Glutamatergic neuron (in vitro differentiated cells): ENCODE measurements at regions not wholly inside any gene's neighbourhood (a gene's known extent, or its start where the extent isn't known, plus 50 kb on each side); places are given as distances from the start of the nearest gene placed in this dataset.

Experiments used
- DNase-seq: peaks from one replicate; pipeline ENCODE4 v3.0.0; 2022
- H3K27ac Mint-ChIP-seq: one replicate; pipeline ENCODE4 v1.8.0; 2020; ENCODE audit warnings: mild to moderate bottlenecking, mixed read lengths, inconsistent platforms; ENCODE audit not compliant: unreplicated experiment
- H3K27me3 Mint-ChIP-seq: one replicate; pipeline ENCODE4 v1.8.0; 2020; ENCODE audit warnings: mild to moderate bottlenecking, moderate library complexity, mixed read lengths, inconsistent platforms; ENCODE audit not compliant: unreplicated experiment
- H3K36me3 Mint-ChIP-seq: one replicate; pipeline ENCODE4 v1.8.0; 2020; ENCODE audit warnings: mild to moderate bottlenecking, mixed read lengths, inconsistent platforms; ENCODE audit not compliant: unreplicated experiment
- H3K4me1 Mint-ChIP-seq: one replicate; pipeline ENCODE4 v1.8.0; 2020; ENCODE audit warnings: mild to moderate bottlenecking, low read depth, mixed read lengths, inconsistent platforms; ENCODE audit not compliant: unreplicated experiment
- H3K4me3 Mint-ChIP-seq: one replicate; pipeline ENCODE4 v1.8.0; 2020; ENCODE audit warnings: mild to moderate bottlenecking, mixed read lengths, inconsistent platforms; ENCODE audit not compliant: unreplicated experiment
- H3K9me3 Mint-ChIP-seq: one replicate; pipeline ENCODE4 v1.8.0; 2020; ENCODE audit warnings: mild to moderate bottlenecking, moderate library complexity, mixed read lengths, inconsistent platforms; ENCODE audit not compliant: unreplicated experiment
- TF ChIP-seq, protein P1 (sequence below): fragments of 200-600 bp; sonication (generic); IDR thresholded peaks from one replicate; pipeline ENCODE4 v1.5.0; 2021; ENCODE audit not compliant: partially characterized antibody, unreplicated experiment

DNA sequence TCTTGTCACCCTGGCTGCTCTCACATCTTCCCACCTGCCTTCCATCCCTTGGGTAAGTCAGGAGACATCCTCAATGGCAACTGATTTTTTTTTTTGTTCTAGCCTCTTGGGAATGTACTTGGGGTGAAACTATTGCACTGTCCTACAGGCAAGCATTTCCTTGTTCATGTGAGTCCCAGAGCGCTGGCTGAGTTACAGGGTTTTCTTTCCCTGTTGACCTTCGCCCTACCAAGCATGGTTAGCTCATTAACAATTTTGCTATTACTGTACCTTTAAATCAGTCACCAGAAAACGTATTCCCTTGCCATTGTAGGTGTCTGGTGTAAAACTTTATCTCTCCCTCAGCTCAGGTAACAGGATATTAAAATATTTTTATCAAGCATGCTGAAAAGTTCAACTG lies 98.9 kb downstream of the PRLHR start:
- Mint-ChIP-seq H3K36me3 (peaks cover under 1% of the 10 kb centered on the region), H3K4me1 (peaks cover 4% of the 10 kb centered on the region), H3K27ac (no peak overlapping the region), H3K4me3 (no peak overlapping the region), H3K9me3 (no peaks in the 10 kb centered on the region), H3K27me3 (no peaks in the 10 kb centered on the region)
- TF ChIP-seq, protein P1, sequence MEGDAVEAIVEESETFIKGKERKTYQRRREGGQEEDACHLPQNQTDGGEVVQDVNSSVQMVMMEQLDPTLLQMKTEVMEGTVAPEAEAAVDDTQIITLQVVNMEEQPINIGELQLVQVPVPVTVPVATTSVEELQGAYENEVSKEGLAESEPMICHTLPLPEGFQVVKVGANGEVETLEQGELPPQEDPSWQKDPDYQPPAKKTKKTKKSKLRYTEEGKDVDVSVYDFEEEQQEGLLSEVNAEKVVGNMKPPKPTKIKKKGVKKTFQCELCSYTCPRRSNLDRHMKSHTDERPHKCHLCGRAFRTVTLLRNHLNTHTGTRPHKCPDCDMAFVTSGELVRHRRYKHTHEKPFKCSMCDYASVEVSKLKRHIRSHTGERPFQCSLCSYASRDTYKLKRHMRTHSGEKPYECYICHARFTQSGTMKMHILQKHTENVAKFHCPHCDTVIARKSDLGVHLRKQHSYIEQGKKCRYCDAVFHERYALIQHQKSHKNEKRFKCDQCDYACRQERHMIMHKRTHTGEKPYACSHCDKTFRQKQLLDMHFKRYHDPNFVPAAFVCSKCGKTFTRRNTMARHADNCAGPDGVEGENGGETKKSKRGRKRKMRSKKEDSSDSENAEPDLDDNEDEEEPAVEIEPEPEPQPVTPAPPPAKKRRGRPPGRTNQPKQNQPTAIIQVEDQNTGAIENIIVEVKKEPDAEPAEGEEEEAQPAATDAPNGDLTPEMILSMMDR, result no peak
- DNase-seq, result no peak

DNA sequence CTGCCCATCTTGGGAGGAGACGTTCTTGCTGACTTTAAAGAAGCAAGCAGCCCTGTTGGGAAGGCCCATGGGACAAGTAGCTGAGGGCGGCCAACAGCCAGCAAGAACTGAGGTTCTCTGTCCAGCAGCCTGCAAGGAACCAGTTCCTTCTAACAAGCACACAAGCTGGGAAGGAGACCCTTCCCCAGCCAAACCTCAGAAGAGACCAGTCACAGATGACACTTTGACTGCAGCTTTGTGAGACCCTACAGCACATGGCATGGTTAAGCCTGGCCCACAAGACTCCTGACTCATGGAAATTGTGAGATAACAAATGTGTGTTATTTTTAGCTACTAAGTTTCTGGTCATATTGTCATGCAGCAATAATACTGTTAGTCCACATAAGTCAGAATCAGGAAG lies 99.9 kb downstream of the PRLHR start:
- TF ChIP-seq, protein P1, result no peak
- Mint-ChIP-seq H3K27me3 (no peaks in the 10 kb centered on the region), H3K9me3 (peaks cover 2% of the 10 kb centered on the region), H3K4me1 (peaks cover 4% of the 10 kb centered on the region), H3K36me3 (peaks cover 11% of the 10 kb centered on the region), H3K27ac (no peak overlapping the region), H3K4me3 (no peak overlapping the region)
- DNase-seq, result no peak

DNA sequence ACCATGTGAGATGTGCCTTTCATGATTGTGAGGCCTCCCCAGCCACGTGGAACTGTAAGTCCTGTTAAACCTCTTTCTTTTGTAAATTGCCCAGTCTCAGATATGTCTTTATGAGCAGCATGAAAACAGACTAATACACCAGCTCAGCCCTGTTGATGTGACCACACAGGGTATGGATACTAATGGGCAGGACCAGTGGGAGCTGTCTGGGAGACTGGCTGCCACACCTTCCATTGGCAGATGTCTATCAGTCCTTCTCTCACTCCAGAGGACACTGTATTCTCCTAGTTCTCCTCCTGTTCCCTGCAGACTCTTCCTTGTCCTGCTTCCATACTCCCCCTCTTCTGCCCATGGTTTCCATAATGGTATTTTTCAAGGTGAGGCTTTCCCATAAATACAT lies 104.4 kb downstream of the PRLHR start:
- Mint-ChIP-seq H3K27me3 (no peaks in the 10 kb centered on the region), H3K4me1 (peaks cover 3% of the 10 kb centered on the region)

DNA sequence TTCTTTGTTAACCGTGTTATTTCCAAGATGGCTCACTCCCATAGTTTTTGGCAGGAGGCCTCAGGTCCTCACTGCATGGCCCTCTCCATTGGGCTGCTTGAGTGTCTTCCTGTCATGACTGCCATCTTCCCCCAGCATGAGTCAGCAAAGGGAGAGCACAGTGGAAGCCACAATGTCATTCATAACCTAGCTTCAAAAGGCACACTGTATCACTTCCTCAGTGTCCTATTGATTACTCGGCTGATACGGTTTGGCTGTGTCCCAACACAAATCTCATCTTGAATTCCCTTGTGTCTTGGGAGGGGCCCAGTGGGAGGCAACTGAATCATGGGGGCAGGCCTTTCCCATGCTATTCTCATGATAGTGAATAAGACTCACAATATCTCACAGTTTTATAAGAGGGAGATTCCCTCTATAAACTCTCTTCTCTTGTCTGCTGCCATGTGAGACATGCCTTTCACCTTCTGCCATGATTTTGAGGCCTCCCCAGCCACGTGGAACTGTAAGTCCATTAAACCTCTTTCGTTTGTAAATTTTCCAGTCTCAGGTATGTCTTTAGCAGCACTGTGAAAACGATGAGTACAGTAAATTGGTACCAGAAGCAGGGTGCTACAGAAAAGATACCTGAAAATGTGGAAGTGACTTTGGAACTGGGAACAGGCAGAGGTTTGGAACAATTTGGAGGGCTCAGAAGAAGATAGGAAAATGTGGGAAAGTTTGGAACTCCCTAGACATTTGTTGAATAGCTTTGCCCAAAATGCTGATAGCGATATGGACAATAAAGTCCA lies 106.5 kb downstream of the PRLHR start:
- no peaks in the 10 kb centered on the region for H3K27me3 Mint-ChIP-seq
- DNase-seq, result no peak
- H3K4me3 Mint-ChIP-seq, result no peak overlapping the region
- H3K4me1 Mint-ChIP-seq, result peaks cover 3% of the 10 kb centered on the region
- no peak overlapping the region for H3K27ac Mint-ChIP-seq
- TF ChIP-seq, protein P1, result no peak
- peaks cover 6% of the 10 kb centered on the region for H3K9me3 Mint-ChIP-seq
- H3K36me3 Mint-ChIP-seq, result peaks cover 22% of the 10 kb centered on the region

More for the DNA sequence above, 104.4 kb downstream of the PRLHR start:
- no peak overlapping the region for H3K27ac Mint-ChIP-seq
- H3K36me3 Mint-ChIP-seq, result peaks cover 18% of the 10 kb centered on the region
- peaks cover 4% of the 10 kb centered on the region for H3K9me3 Mint-ChIP-seq
- DNase-seq, result no peak
- no peak overlapping the region for H3K4me3 Mint-ChIP-seq
- TF ChIP-seq, protein P1, result no peak

DNA sequence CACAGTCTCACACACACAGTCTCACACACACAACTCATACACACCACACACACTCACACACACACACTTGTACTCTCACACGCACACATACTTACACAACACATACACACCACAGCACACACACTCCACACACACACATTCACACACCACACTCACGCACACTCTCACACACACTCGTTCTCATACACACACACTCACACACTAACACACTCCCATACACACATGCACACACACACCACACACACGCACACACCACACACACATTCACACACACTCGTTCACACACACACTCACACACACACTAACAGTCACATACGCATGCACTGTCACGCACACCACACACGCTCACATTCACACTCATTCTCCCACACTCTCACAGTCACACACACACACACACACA lies 109.8 kb downstream of the PRLHR start:
- H3K36me3 Mint-ChIP-seq, result peaks cover 17% of the 10 kb centered on the region
- H3K27ac Mint-ChIP-seq, result peak overlapping the region; percentile 23
- H3K4me3 Mint-ChIP-seq, result no peak overlapping the region
- peaks cover 3% of the 10 kb centered on the region for H3K4me1 Mint-ChIP-seq
- H3K27me3 Mint-ChIP-seq, result peaks cover 3% of the 10 kb centered on the region
- no peak for DNase-seq
- H3K9me3 Mint-ChIP-seq, result peaks cover 5% of the 10 kb centered on the region
- TF ChIP-seq, protein P1, result no peak
